ENCODE measurements at regions not wholly inside any gene's neighbourhood (a gene's known extent, or its start where the extent isn't known, plus 50 kb on each side); places are given as distances from the start of the nearest gene placed in this dataset.

GRCh38 chr9:2465921-2466460 is 155.6 kb upstream of the VLDLR start:
- H3K27ac Mint-ChIP-seq = peak overlapping the region; percentile 81 to 93 (median 89)
- peaks cover 56% of the 10 kb centered on the region for H3K4me1 Mint-ChIP-seq
- H3K9me3 Mint-ChIP-seq = peaks cover 16% of the 10 kb centered on the region

GRCh38 chr9:2466703-2467102 is 154.9 kb upstream of the VLDLR start:
- H3K4me3 Mint-ChIP-seq = peak overlapping the region in 2 of 3 experiments; percentile 18 to 22
- H3K9me3 Mint-ChIP-seq = peaks cover 16% of the 10 kb centered on the region
- no peaks in the 10 kb centered on the region for H3K27me3 Mint-ChIP-seq (ENCODE audit: low read depth)
- H3K27ac Mint-ChIP-seq = peak overlapping the region; percentile 65 to 89 (median 89)
- peaks cover 22% of the 10 kb centered on the region for H3K36me3 Mint-ChIP-seq (ENCODE audit: low read depth)
- no peak for TF ChIP-seq CTCF (IDR thresholded peaks at IDR 0.05; ENCODE audit: unreplicated experiment in 3 of 3)
- H3K4me1 Mint-ChIP-seq = peaks cover 54% of the 10 kb centered on the region

More at GRCh38 chr9:2465921-2466460, 155.6 kb upstream of the VLDLR start:
- Mint-ChIP-seq H3K27me3 (ENCODE audit: low read depth) (no peaks in the 10 kb centered on the region), H3K36me3 (ENCODE audit: low read depth) (peaks cover 29% of the 10 kb centered on the region), H3K4me3 (no peak overlapping the region)
- TF ChIP-seq CTCF (IDR thresholded peaks at IDR 0.05; ENCODE audit: unreplicated experiment in 3 of 3) = no peak

DNA sequence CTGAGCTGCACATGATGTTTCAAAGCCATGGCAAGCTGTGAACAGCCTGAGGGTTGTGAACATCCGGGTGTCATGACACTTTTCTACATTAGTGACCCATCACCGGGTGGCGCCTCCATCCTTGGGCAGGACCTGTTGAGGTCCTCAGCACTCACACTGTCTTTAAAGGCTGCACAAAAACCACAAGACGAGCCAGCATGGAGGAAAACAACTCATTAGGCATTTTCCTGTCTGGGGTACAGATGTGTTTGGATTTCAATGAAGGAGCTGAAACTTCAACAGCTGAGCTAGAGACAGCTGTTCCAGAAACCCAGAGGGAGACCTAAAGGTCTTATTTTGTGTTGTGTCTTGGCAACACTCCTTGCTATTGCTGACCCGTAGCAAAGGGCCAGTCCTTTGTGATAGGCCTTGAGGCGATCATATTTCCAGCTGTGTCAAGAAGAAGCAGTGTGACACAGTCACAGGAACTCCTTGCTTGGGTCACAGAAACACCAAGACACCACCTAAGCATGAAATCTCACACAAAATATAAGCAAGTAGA is 151.8 kb upstream of the VLDLR start:
- H3K27me3 Mint-ChIP-seq (ENCODE audit: low read depth) = no peaks in the 10 kb centered on the region
- peak overlapping the region in 1 of 3 experiments; percentile 40 for H3K4me3 Mint-ChIP-seq
- peak overlapping the region; percentile 89 to 96 (median 94) for H3K27ac Mint-ChIP-seq
- peaks cover 5% of the 10 kb centered on the region for H3K9me3 Mint-ChIP-seq
- H3K36me3 Mint-ChIP-seq (ENCODE audit: low read depth) = peaks cover 8% of the 10 kb centered on the region
- peaks cover 78% of the 10 kb centered on the region for H3K4me1 Mint-ChIP-seq
- no peak for TF ChIP-seq CTCF (IDR thresholded peaks at IDR 0.05; ENCODE audit: unreplicated experiment in 3 of 3)

DNA sequence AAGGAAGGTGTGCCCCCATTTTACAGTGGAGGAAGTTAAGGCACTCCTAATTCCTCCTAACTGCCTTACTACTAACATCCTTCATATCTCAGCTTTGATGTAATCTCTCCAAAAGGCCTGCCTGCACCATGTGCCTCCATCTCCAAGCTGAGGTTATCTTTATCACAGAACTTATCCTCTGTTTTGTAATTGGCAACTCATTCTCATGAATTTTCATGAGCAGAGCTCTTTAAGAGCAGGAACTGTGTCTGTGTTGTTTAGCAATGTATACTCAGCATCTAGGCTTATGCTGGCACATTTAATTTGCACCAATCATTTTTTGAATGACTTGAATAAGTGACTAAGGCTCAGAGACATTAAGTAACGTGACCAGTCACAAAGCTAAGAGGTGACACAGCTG is 147.9 kb upstream of the VLDLR start:
- Mint-ChIP-seq H3K9me3 (no peaks in the 10 kb centered on the region), H3K4me3 (no peak overlapping the region), H3K27me3 (ENCODE audit: low read depth) (no peaks in the 10 kb centered on the region), H3K27ac (peak overlapping the region in 2 of 3 experiments; percentile 1 to 6), H3K36me3 (ENCODE audit: low read depth) (no peaks in the 10 kb centered on the region), H3K4me1 (peaks cover 65% of the 10 kb centered on the region)
- TF ChIP-seq CTCF (IDR thresholded peaks at IDR 0.05; ENCODE audit: unreplicated experiment in 3 of 3) = no peak

- no peak for TF ChIP-seq CTCF (IDR thresholded peaks at IDR 0.05; ENCODE audit: unreplicated experiment in 3 of 3)
- Mint-ChIP-seq H3K36me3 (ENCODE audit: low read depth) (peaks cover 3% of the 10 kb centered on the region), H3K9me3 (no peaks in the 10 kb centered on the region), H3K27me3 (ENCODE audit: low read depth) (no peaks in the 10 kb centered on the region), H3K27ac (peak overlapping the region; percentile 20 to 53 (median 22)), H3K4me3 (no peak overlapping the region), H3K4me1 (peaks cover 47% of the 10 kb centered on the region)
These were observed 143.8 kb upstream of the VLDLR start for GRCh38 chr9:2477755-2478154.

DNA sequence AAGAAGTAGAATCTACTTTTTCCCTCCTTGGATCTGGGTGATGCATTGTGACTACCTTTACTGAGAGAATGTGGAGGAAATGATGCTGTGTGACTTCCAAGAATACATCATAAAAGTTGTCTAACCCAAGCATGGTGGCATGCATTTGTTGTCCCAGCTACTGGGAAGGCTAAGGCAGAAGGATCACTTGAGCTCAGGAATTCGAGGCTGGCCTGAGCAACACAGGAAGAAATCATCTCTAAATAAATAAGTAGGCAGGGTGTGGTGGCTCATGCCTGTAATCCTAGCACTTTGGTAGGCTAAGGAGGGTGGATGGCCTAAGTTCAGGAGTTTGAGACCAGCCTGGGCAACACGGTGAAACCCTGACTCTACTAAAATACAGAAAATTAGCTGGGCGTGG is 143.2 kb upstream of the VLDLR start:
- TF ChIP-seq CTCF (IDR thresholded peaks at IDR 0.05; ENCODE audit: unreplicated experiment in 3 of 3) = no peak
- Mint-ChIP-seq H3K9me3 (no peaks in the 10 kb centered on the region), H3K4me3 (no peak overlapping the region), H3K36me3 (ENCODE audit: low read depth) (peaks cover 7% of the 10 kb centered on the region), H3K27me3 (ENCODE audit: low read depth) (no peaks in the 10 kb centered on the region), H3K4me1 (peaks cover 41% of the 10 kb centered on the region), H3K27ac (peak overlapping the region in 2 of 3 experiments; percentile 20 to 22)

Data from nephron (organoid).